GM21390 (cell line): ENCODE measurements at regions not wholly inside any gene's neighbourhood (a gene's known extent, or its start where the extent isn't known, plus 50 kb on each side); places are given as distances from the start of the nearest gene placed in this dataset.
A peak's percentile ranks its signal among the peaks of the same experiment; 100 is the strongest.
"Not testable (repeated sequence)": the region's sequence is repeated elsewhere in the genome, so short reads cannot be mapped to it uniquely, and the experiment has no call there.

Source experiments
- ATAC-seq: cut with Tn5 transposase; IDR thresholded peaks from one replicate; pipeline ENCODE4 v1.9.1; 2021; ENCODE audit not compliant: unreplicated experiment

DNA sequence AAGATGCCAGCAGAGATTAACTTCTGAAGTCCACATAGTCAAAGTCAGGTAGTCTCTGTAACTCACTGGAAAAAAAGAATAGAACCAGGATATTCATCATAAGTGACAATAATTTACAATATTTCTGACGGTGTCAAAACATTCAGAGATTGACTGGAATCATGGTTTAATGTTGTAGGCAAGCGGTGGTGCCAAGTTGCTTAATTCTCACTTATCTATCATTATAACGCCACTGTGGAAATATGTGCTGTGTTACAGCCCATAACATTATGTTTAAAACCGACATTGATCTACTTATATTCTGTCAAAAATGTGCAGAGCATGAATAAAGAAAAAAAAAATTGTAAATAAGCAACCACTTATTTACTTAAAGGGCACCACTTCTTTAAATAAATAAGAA lies 801.7 kb downstream of the DIPK2A start:
- no peak for ATAC-seq

- ATAC-seq: no peak
Observed at GRCh38 chr3:144774897-144775296, 803.3 kb downstream of the DIPK2A start.

GRCh38 chr3:144775551-144775950 lies 803.9 kb downstream of the DIPK2A start:
- no peak for ATAC-seq

DNA sequence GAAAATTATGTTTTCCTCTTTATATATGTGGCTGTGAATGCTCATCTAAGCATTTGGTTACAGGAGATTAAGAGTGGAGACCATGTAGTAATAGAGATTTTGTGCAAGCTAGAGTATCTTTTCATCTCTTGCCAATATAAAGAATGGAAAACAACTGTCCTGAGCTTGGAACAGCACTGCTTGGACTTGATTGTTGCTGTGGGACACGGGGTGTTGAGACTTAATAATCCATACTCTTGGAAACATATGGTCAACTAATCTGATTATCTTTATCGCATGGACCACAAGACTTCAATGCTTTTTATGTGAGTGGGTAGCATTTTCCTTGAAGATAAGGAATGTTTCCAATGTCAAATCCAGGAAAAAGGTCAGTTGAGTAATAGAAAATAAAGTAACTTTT lies 806.3 kb downstream of the DIPK2A start:
- no peak for ATAC-seq

DNA sequence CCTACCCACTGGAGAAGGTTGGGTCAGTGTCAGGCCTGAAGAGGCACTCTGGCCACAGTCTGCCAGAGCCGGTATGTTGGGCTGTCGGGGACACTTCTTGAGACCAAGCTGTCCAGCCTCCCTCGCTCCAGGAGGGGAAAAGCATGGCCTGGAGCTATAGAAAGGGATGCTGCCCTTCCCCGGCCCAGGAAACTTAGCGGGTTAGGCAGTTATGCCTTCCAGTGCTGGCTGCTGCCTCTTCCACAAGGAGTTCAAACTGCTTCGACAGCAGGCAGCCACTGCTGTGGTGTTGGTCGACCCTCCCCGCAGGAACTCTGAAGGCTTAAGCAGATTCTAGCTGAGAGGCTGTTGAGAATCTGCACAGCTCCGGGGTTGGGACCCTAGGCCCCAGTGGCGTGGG lies 819.4 kb downstream of the DIPK2A start:
- no peak for ATAC-seq

- no peak for ATAC-seq
Observed at GRCh38 chr3:144801890-144802289, 830.3 kb downstream of the DIPK2A start.

DNA sequence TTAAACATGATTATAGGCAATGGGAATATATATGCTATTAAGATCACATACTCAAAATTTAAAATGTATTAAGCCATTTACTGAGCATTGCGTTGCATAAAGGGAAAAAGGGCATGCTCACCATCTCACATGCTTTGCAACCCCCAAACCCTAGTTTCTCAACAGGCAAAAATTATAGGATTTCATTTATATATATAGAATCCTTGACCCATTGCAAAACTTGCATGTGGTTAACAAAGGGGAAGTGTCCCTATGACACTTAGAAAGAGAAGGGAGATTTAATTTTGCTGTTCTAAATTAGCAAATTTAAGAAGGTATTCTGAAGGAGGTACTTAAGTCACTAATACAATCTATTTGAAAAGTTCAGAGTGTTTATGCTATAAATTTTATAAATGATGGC lies 837.8 kb downstream of the DIPK2A start:
- peak; percentile 44 for ATAC-seq

GRCh38 chr3:144810160-144810559 lies 838.5 kb downstream of the DIPK2A start:
- peak; percentile 90 for ATAC-seq

DNA sequence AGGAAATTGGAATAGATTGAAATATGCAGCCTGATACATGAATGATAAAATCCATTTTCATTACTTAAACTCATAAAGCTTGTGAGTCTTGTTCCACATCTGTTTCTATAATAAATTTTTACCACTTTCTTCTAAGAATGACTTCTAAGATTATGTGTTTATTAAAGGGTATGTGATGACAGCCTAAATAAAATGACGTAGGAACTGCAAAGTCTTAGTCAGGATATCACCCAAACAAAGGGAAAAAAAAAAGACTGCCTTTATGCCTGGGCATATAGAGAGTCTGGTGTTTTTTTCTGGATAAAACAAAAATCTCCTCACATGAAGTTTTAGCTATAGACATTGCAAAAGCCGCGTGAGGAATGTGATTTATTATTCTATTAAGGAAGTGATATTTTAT lies 844.0 kb downstream of the DIPK2A start:
- no peak for ATAC-seq

GRCh38 chr3:144816323-144816722 lies 844.7 kb downstream of the DIPK2A start:
- no peak for ATAC-seq

GRCh38 chr3:144818973-144819372 lies 847.4 kb downstream of the DIPK2A start:
- no peak for ATAC-seq

DNA sequence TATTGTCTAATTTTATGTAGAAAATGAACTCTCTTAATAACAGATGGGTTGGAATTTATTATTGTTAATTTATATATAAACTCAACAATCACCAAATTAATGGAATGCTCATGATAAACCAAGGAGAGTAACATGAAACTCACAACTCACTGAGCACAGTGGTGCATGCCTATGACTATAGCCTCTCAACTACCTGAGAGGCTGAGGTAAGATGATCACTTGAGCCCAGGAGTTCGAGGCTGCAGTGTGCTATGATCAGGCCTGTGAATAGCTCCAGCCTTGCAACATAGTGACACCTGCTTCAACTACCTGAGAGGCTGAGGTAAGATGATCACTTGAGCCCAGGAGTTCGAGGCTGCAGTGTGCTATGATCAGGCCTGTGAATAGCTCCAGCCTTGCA lies 848.6 kb downstream of the DIPK2A start:
- not testable (repeated sequence) for ATAC-seq

- no peak for ATAC-seq
Observed at GRCh38 chr3:144820726-144821125, 849.1 kb downstream of the DIPK2A start.

- no peak for ATAC-seq
Observed at GRCh38 chr3:144821583-144821982, 850.0 kb downstream of the DIPK2A start.

- no peak for ATAC-seq
Observed at GRCh38 chr3:144822671-144823070, 851.0 kb downstream of the DIPK2A start.

DNA sequence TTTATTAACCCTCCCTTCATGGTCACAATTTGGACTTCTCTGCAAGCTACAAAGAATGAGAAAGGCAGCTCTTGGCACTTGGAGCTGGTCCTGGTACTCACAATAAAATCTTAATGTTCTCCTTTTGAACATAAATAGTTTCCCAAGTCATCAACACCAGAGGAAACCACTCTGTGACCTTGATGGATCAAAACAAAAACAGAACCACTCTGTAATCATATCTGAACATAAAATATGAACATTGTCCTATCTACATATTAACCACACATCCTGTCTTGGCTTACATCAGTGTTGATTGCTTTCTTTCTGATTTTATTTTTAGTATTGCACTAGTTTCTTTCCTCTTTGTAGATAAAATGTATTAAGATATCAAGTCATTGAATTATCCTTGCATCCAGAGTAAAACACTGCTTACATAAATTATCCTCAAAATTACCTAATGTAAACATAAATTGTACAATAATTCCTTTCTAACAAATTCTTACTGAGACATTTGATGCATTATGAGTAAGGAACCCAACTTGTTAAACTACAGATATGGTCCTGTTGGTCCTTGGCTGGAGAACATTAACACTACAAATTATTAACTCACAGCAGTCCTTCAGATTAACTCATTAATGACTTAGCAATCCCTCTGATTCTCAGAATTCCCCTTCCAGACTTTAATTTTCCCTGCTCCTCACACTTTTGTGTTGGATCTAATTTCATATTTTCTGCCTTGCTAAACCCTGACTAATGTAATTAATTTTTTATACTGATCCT lies 860.5 kb downstream of the DIPK2A start:
- no peak for ATAC-seq

DNA sequence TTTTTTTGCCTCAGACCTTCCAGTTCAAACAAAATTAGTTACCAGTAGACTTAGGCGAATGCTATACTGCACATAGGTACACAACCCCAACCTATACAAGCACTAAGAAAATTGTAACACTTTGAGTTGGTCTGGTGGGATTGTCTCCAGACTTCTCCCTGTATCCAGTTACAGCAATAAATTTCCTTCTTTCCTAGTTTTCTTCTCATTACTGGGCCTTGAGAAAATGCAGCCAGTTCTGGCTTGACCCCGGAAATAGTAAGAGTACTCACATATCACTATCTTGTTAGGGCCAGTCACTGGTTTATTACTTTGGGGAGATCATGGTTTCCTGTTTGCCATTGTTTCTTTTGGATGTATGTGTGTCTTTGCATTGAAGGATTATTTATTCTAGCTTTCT lies 868.4 kb downstream of the DIPK2A start:
- no peak for ATAC-seq

GRCh38 chr3:144840866-144841265 lies 869.2 kb downstream of the DIPK2A start:
- ATAC-seq: no peak

- ATAC-seq: no peak
Observed at GRCh38 chr3:144843099-144843498, 871.5 kb downstream of the DIPK2A start.

DNA sequence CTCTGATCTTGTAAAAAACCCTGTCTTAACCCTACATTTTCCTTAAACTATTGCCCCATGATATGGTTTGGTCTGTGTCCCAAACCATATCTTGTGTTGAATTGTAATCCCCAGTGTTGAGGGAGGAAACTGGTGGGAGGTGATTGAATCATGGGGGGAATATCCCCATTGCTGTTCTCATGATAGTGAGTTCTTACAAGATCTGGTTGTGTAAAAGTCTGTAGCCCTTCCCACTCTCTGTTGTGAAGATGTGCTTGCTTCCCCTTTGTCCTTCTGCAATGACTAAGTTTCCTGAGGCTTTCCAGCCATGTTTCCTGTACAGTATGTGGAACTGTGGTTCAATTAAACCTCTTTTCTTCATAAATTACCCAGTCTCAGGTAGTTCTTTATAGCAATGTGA lies 881.4 kb downstream of the DIPK2A start:
- ATAC-seq: no peak

DNA sequence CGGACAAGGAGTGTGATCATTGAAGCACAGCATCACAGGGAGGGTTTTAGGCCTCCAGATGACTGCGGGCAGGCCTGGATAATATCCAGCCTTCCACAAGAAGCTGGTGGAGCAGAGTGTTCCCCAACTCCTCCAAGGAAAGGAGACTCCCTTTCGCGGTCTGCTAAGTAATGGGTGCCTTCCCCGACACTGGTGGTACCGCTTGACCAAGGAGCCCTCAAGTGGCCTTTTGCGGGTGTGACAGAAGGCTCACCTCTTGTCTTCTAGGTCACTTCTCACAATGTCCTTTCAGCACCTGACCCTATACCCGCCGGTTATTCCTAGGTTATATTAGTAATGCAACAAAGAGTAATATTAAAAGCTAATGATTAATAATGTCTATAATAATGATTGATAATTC lies 882.4 kb downstream of the DIPK2A start:
- not testable (repeated sequence) for ATAC-seq

DNA sequence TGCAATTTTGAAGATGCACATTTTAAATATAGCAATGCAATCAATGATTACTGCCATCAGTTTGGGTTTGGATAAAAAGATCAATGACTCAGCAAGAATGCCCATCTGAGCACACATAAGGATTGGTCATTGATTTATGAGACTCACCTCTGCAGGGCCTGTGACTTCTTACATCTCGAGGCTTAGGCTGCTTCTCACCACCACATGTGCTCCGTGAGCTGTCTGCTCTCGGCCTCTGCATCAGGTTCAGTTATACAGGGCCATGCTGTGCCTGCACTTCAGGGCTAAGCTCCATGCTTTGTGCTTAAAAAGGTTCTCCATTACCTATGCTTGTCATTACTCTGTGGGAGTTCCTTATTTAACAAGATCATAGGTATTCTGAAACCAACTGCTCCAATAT lies 887.5 kb downstream of the DIPK2A start:
- ATAC-seq: no peak

GRCh38 chr3:144864646-144865045 lies 893.0 kb downstream of the DIPK2A start:
- no peak for ATAC-seq
